ENCODE measurements at regions not wholly inside any gene's neighbourhood (a gene's known extent, or its start where the extent isn't known, plus 50 kb on each side); places are given as distances from the start of the nearest gene placed in this dataset.
"Not testable (repeated sequence)": the region's sequence is repeated elsewhere in the genome, so short reads cannot be mapped to it uniquely, and the experiment has no call there.

DNA sequence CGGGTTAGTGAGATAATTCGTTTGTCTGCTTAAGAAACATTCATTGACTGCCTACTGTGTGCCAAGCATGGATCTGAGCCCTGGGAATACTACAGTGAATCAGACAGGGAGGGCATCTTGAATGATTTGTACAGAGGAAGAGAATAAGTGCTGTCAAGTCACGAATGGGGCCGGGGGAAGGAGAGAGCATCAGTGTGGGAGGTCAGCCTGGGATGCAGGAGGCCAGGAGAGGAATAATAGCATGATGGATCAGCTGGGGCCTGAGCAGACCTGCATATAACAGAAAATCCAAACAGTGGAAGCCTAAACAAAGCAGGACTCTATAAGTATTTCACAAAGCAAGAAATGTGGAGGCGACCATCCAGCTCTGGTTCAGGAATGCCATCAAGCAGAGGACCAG lies 55.4 kb upstream of the PAX8 start:
- no TSS peak for BruUV-seq (replicated peaks)
- ChIA-PET POLR2A (no interaction called here), CTCF (no interaction called here)
- DNase-seq (ENCODE audit: low read depth, low spot score) (no peak), ATAC-seq (no peak)
- in situ Hi-C loops (cut with HindIII; ENCODE audit: low pct_unique_long_range_greater_than_20kb, low sequenced_read_pairs) (no loop called here), intact Hi-C loops (cut with micrococcal nuclease; ENCODE audit: unreplicated experiment) (no loop called here)
- Histone ChIP-seq H3K4me1 (ENCODE audit: control insufficient read depth, insufficient read depth, low read length) (no peaks in the 10 kb centered on the region), H3K27me3 (ENCODE audit: control insufficient read depth, insufficient read depth, low read length) (peaks cover 5% of the 10 kb centered on the region; the same call in 1 of the 2 replicates), H3K4me3 (ENCODE audit: low read depth in 2 of 2, low read length in 2 of 2) (no peak overlapping the region), H3K27ac (ENCODE audit: low read length) (no peak overlapping the region), H3K9me3 (ENCODE audit: control insufficient read depth, insufficient read depth, low read depth, low read length) (no peaks in the 10 kb centered on the region), H3K36me3 (ENCODE audit: control insufficient read depth, insufficient read depth, low read length) (no peaks in the 10 kb centered on the region)
- TF ChIP-seq REST (IDR thresholded peaks at IDR 0.05; ENCODE audit: insufficient read depth in 1 of 2, low read depth in 2 of 2, low read length in 1 of 2), result no peak
- TF ChIP-seq SIN3A (IDR thresholded peaks at IDR 0.05; ENCODE audit: borderline replicate concordance, insufficient read depth, low read depth, low read length), result no peak
- TF ChIP-seq, protein P1, sequence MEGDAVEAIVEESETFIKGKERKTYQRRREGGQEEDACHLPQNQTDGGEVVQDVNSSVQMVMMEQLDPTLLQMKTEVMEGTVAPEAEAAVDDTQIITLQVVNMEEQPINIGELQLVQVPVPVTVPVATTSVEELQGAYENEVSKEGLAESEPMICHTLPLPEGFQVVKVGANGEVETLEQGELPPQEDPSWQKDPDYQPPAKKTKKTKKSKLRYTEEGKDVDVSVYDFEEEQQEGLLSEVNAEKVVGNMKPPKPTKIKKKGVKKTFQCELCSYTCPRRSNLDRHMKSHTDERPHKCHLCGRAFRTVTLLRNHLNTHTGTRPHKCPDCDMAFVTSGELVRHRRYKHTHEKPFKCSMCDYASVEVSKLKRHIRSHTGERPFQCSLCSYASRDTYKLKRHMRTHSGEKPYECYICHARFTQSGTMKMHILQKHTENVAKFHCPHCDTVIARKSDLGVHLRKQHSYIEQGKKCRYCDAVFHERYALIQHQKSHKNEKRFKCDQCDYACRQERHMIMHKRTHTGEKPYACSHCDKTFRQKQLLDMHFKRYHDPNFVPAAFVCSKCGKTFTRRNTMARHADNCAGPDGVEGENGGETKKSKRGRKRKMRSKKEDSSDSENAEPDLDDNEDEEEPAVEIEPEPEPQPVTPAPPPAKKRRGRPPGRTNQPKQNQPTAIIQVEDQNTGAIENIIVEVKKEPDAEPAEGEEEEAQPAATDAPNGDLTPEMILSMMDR (IDR thresholded peaks at IDR 0.05), result no peak
- TF ChIP-seq POLR2AphosphoS5 (IDR thresholded peaks at IDR 0.05; ENCODE audit: low read depth, low read length), result no peak
- no peak for TF ChIP-seq TCF7L2 (IDR thresholded peaks at IDR 0.05; ENCODE audit: low read depth, low read length)

GRCh38 chr2:113333735-113334134 lies 55.0 kb upstream of the PAX8 start:
- CTCF ChIA-PET; ATAC-seq; in situ Hi-C loops (cut with HindIII; ENCODE audit: low pct_unique_long_range_greater_than_20kb, low sequenced_read_pairs); H3K4me1 ChIP-seq (ENCODE audit: control insufficient read depth, insufficient read depth, low read length); H3K9me3 ChIP-seq (ENCODE audit: control insufficient read depth, insufficient read depth, low read depth, low read length); BruUV-seq (replicated peaks); DNase-seq (ENCODE audit: low read depth, low spot score); H3K27ac ChIP-seq (ENCODE audit: low read length); H3K36me3 ChIP-seq (ENCODE audit: control insufficient read depth, insufficient read depth, low read length); H3K27me3 ChIP-seq (ENCODE audit: control insufficient read depth, insufficient read depth, low read length); intact Hi-C loops (cut with micrococcal nuclease; ENCODE audit: unreplicated experiment); H3K4me3 ChIP-seq (ENCODE audit: low read depth in 2 of 2, low read length in 2 of 2); POLR2A ChIA-PET: not testable (repeated sequence)

DNA sequence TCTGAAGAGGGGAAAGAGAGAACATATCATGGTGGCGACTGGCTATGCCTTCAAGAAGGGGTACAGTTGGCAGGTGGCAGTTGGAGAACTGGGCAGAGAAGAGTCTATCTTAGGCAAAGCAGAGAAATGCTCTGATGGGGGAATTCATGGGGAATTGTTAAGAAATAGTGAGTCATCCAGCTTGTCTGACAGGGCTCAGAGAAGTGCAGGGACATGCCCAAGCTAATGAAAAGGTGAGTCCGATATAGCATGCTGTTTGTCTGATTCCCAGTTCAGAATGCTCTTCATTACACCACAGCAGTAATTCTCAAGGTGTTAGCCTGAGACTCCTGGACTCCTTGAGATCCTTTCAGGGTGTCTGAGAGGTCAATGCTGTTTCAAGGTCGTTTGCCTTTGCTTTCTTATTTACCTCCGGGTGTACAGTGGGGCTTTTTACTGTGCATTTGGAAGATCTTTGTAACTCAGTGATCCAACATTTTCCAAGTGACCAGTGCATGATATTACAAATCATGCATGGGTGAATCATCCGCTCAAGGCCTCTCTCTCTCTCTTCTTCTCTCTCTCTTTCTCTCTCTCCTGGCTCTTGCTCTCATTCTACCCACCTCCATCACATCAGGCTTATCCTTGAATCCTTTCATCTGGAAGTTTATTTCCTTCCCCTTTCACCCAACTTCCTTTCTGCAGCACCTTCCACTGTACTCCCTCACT lies 51.5 kb upstream of the PAX8 start:
- H3K9me3 ChIP-seq (ENCODE audit: control insufficient read depth, insufficient read depth, low read depth, low read length); BruUV-seq (replicated peaks); H3K27me3 ChIP-seq (ENCODE audit: control insufficient read depth, insufficient read depth, low read length); H3K4me3 ChIP-seq (ENCODE audit: low read depth in 2 of 2, low read length in 2 of 2); H3K27ac ChIP-seq (ENCODE audit: low read length); intact Hi-C loops (cut with micrococcal nuclease; ENCODE audit: unreplicated experiment); DNase-seq (ENCODE audit: low read depth, low spot score); CTCF ChIA-PET; H3K36me3 ChIP-seq (ENCODE audit: control insufficient read depth, insufficient read depth, low read length); POLR2A ChIA-PET; H3K4me1 ChIP-seq (ENCODE audit: control insufficient read depth, insufficient read depth, low read length); in situ Hi-C loops (cut with HindIII; ENCODE audit: low pct_unique_long_range_greater_than_20kb, low sequenced_read_pairs); ATAC-seq: not testable (repeated sequence)

GRCh38 chr2:113328973-113329372 lies 50.3 kb upstream of the PAX8 start:
- in situ Hi-C loops (cut with HindIII; ENCODE audit: low pct_unique_long_range_greater_than_20kb, low sequenced_read_pairs); H3K9me3 ChIP-seq (ENCODE audit: control insufficient read depth, insufficient read depth, low read depth, low read length); POLR2A ChIA-PET; intact Hi-C loops (cut with micrococcal nuclease; ENCODE audit: unreplicated experiment); H3K36me3 ChIP-seq (ENCODE audit: control insufficient read depth, insufficient read depth, low read length); H3K27ac ChIP-seq (ENCODE audit: low read length); BruUV-seq (replicated peaks); ATAC-seq; H3K4me1 ChIP-seq (ENCODE audit: control insufficient read depth, insufficient read depth, low read length); DNase-seq (ENCODE audit: low read depth, low spot score); H3K27me3 ChIP-seq (ENCODE audit: control insufficient read depth, insufficient read depth, low read length); CTCF ChIA-PET; H3K4me3 ChIP-seq (ENCODE audit: low read depth in 2 of 2, low read length in 2 of 2): not testable (repeated sequence)

GRCh38 chr2:113328572-113328971 lies 49.9 kb upstream of the PAX8 start:
- CTCF ChIA-PET; H3K27me3 ChIP-seq (ENCODE audit: control insufficient read depth, insufficient read depth, low read length); POLR2A ChIA-PET; H3K27ac ChIP-seq (ENCODE audit: low read length); ATAC-seq; H3K4me3 ChIP-seq (ENCODE audit: low read depth in 2 of 2, low read length in 2 of 2); H3K9me3 ChIP-seq (ENCODE audit: control insufficient read depth, insufficient read depth, low read depth, low read length); intact Hi-C loops (cut with micrococcal nuclease; ENCODE audit: unreplicated experiment); DNase-seq (ENCODE audit: low read depth, low spot score); BruUV-seq (replicated peaks); in situ Hi-C loops (cut with HindIII; ENCODE audit: low pct_unique_long_range_greater_than_20kb, low sequenced_read_pairs); H3K36me3 ChIP-seq (ENCODE audit: control insufficient read depth, insufficient read depth, low read length); H3K4me1 ChIP-seq (ENCODE audit: control insufficient read depth, insufficient read depth, low read length): not testable (repeated sequence)

Data from Panc1 (cell line).